ENCODE measurements at regions not wholly inside any gene's neighbourhood (a gene's known extent, or its start where the extent isn't known, plus 50 kb on each side); places are given as distances from the start of the nearest gene placed in this dataset.

GRCh38 chr18:25463726-25464125 lies 111.8 kb upstream of the ZNF521 start:
- Histone ChIP-seq H3K4me1 (replicated peaks) (no peaks in the 10 kb centered on the region), H3K9me3 (no peaks in the 10 kb centered on the region), H3K27ac (no peak overlapping the region), H3K27me3 (replicated peaks; ENCODE audit: insufficient read depth) (no peaks in the 10 kb centered on the region), H3K4me3 (no peak overlapping the region), H3K36me3 (no peaks in the 10 kb centered on the region)
- TF ChIP-seq CTCF (IDR thresholded peaks at IDR 0.05), result no peak
- TF ChIP-seq POLR2AphosphoS5 (IDR thresholded peaks at IDR 0.05), result no peak
- no peak for TF ChIP-seq POLR2A (IDR thresholded peaks at IDR 0.05)
- intact Hi-C loops (cut with DNase I), result no loop called here
- 73% methylated on average over 4 of the region's 4 CpGs for WGBS
- no peak for DNase-seq (ENCODE audit: low spot score)

- Histone ChIP-seq H3K27me3 (replicated peaks; ENCODE audit: insufficient read depth) (no peaks in the 10 kb centered on the region), H3K4me3 (no peak overlapping the region), H3K36me3 (no peaks in the 10 kb centered on the region), H3K4me1 (replicated peaks) (no peaks in the 10 kb centered on the region), H3K27ac (no peak overlapping the region), H3K9me3 (no peaks in the 10 kb centered on the region)
- intact Hi-C loops (cut with DNase I), result loop anchor here (10.0 kb wide), 1 partner anchor 105 kb away; the partner anchor contains the start of gene ZNF521
- 20% methylated on average over 1 of the region's 1 CpG for WGBS
- no peak for DNase-seq (ENCODE audit: low spot score)
- TF ChIP-seq POLR2AphosphoS5 (IDR thresholded peaks at IDR 0.05) (no peak), CTCF (IDR thresholded peaks at IDR 0.05) (no peak), POLR2A (IDR thresholded peaks at IDR 0.05) (no peak)
Measured at GRCh38 chr18:25459814-25460213, 107.8 kb upstream of the ZNF521 start.

GRCh38 chr18:25457601-25458000 lies 105.6 kb upstream of the ZNF521 start:
- no peaks in the 10 kb centered on the region for H3K36me3 ChIP-seq
- no peak overlapping the region for H3K27ac ChIP-seq
- H3K9me3 ChIP-seq, result no peaks in the 10 kb centered on the region
- intact Hi-C loops (cut with DNase I), result loop anchor here (10.0 kb wide), 1 partner anchor 103 kb away; the partner anchor contains the start of gene ZNF521
- WGBS, result 90% methylated on average over 3 of the region's 3 CpGs
- no peaks in the 10 kb centered on the region for H3K4me1 ChIP-seq (replicated peaks)
- no peak for TF ChIP-seq CTCF (IDR thresholded peaks at IDR 0.05)
- TF ChIP-seq POLR2A (IDR thresholded peaks at IDR 0.05), result no peak
- TF ChIP-seq POLR2AphosphoS5 (IDR thresholded peaks at IDR 0.05), result no peak
- no peaks in the 10 kb centered on the region for H3K27me3 ChIP-seq (replicated peaks; ENCODE audit: insufficient read depth)
- no peak for DNase-seq (ENCODE audit: low spot score)
- no peak overlapping the region for H3K4me3 ChIP-seq

- no peak for DNase-seq (ENCODE audit: low spot score)
Measured at GRCh38 chr18:25457126-25457525, 105.2 kb upstream of the ZNF521 start.

More at GRCh38 chr18:25457126-25457525, 105.2 kb upstream of the ZNF521 start:
- Histone ChIP-seq H3K27me3 (replicated peaks; ENCODE audit: insufficient read depth) (no peaks in the 10 kb centered on the region), H3K4me1 (replicated peaks) (no peaks in the 10 kb centered on the region), H3K9me3 (no peaks in the 10 kb centered on the region), H3K36me3 (no peaks in the 10 kb centered on the region), H3K27ac (no peak overlapping the region), H3K4me3 (no peak overlapping the region)
- WGBS, result 85% methylated on average over 4 of the region's 4 CpGs
- intact Hi-C loops (cut with DNase I), result loop anchor here (10.0 kb wide), 1 partner anchor 102 kb away; the partner anchor contains the start of gene ZNF521
- TF ChIP-seq POLR2A (IDR thresholded peaks at IDR 0.05) (no peak), CTCF (IDR thresholded peaks at IDR 0.05) (no peak), POLR2AphosphoS5 (IDR thresholded peaks at IDR 0.05) (no peak)
